Neural crest cell (in vitro differentiated cells): ENCODE measurements at regions not wholly inside any gene's neighbourhood (a gene's known extent, or its start where the extent isn't known, plus 50 kb on each side); places are given as distances from the start of the nearest gene placed in this dataset.

ENCODE experiments used
- DNase-seq: peaks from one replicate; pipeline ENCODE4 v3.0.0; 2021; ENCODE audit warnings: low read depth, mixed read lengths, low spot score
- H3K27ac Mint-ChIP-seq: one replicate; pipeline ENCODE4 v1.8.0; 2021; ENCODE audit warnings: mild to moderate bottlenecking, mixed read lengths; ENCODE audit not compliant: unreplicated experiment
- H3K27me3 Mint-ChIP-seq: 2 replicates; pipeline ENCODE4 v1.8.0; 2021; ENCODE audit warnings: low read depth, mild to moderate bottlenecking, mixed read lengths
- H3K36me3 Mint-ChIP-seq: 2 replicates; pipeline ENCODE4 v1.8.0; 2021; ENCODE audit warnings: low read depth, mild to moderate bottlenecking, mixed read lengths
- H3K4me1 Mint-ChIP-seq: 2 replicates; pipeline ENCODE4 v1.8.0; 2021; ENCODE audit warnings: mixed read lengths
- H3K4me3 Mint-ChIP-seq: one replicate; pipeline ENCODE4 v1.8.0; 2021; ENCODE audit warnings: mild to moderate bottlenecking, mixed read lengths
- H3K9me3 Mint-ChIP-seq: 2 replicates; pipeline ENCODE4 v1.8.0; 2021; ENCODE audit warnings: mixed read lengths
- TF ChIP-seq, protein P1 (sequence below): fragments of 200-600 bp; sonication (generic); conservative IDR thresholded peaks from 2 replicates; pipeline ENCODE4 v1.5.0; 2021; ENCODE audit warnings: antibody characterized with exemption, mild to moderate bottlenecking

DNA sequence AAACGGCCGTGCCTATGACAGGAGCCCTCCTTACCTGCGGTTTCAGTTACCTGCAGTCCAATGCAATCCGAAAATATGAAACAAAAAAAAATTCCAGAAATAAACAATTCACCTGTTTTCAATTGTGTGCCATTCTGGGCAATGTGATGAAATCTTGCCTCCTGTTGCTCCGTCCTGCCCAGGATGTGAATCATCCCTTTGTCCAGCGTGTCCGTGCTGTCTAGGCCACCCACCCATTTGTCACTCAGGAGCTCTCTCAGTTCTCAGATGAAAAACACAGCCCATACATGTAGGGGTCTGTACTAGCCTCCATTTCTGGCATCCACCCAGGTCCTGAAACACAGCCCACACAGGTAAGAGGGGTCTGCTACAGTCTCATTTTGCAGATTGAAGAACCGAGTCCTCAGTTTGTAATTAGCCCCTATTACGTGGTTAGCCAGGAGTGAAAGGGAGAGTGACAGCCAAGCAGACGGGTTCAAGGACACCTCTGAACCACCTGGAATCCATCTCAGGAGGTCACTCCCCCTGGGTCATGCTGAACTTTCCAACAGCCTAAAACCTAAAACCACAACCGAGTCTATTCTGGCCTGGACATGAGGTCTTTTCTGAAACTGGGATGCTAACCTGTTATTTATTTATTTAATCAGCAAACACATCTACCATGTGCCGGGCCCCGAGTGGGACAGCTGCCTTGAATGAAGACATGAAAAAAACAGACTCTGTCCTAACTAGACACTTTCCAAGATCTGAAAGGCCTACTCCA lies 317.2 kb downstream of the SHANK2 start:
- Mint-ChIP-seq H3K27me3 (no peaks in the 10 kb centered on the region), H3K36me3 (no peaks in the 10 kb centered on the region), H3K4me3 (no peak overlapping the region), H3K4me1 (peaks cover 3% of the 10 kb centered on the region), H3K9me3 (peaks cover 7% of the 10 kb centered on the region), H3K27ac (no peak overlapping the region)
- TF ChIP-seq, protein P1, sequence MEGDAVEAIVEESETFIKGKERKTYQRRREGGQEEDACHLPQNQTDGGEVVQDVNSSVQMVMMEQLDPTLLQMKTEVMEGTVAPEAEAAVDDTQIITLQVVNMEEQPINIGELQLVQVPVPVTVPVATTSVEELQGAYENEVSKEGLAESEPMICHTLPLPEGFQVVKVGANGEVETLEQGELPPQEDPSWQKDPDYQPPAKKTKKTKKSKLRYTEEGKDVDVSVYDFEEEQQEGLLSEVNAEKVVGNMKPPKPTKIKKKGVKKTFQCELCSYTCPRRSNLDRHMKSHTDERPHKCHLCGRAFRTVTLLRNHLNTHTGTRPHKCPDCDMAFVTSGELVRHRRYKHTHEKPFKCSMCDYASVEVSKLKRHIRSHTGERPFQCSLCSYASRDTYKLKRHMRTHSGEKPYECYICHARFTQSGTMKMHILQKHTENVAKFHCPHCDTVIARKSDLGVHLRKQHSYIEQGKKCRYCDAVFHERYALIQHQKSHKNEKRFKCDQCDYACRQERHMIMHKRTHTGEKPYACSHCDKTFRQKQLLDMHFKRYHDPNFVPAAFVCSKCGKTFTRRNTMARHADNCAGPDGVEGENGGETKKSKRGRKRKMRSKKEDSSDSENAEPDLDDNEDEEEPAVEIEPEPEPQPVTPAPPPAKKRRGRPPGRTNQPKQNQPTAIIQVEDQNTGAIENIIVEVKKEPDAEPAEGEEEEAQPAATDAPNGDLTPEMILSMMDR = no peak
- DNase-seq = no peak

DNA sequence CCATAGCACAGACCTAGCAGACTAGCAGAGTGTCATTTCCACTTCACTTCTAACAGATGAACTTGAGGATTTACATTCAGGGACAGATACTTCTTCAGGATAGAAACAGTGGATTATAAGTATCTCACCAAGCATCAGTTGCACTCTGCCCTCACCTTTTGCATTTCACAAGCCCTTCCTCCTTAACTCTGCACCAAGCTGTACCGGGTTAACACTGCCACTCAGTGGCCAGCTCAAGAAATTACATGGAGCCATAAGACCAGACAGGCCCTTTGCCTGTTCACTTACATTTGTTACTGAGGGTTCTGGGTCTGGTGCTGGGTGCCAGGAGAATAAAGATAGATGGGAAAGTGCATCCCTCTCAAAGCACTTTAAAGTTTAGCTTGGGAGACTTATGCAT lies 309.8 kb downstream of the SHANK2 start:
- Mint-ChIP-seq H3K27ac (no peak overlapping the region), H3K27me3 (peaks cover 3% of the 10 kb centered on the region), H3K36me3 (peaks cover 20% of the 10 kb centered on the region), H3K9me3 (peaks cover 30% of the 10 kb centered on the region), H3K4me1 (peaks cover 3% of the 10 kb centered on the region), H3K4me3 (no peak overlapping the region)
- peak; percentile 14 for DNase-seq
- TF ChIP-seq, protein P1 = peak; percentile 57

GRCh38 chr11:70944141-70944540 lies 308.2 kb downstream of the SHANK2 start:
- H3K9me3 Mint-ChIP-seq = peaks cover 26% of the 10 kb centered on the region
- H3K36me3 Mint-ChIP-seq = peaks cover 20% of the 10 kb centered on the region
- H3K4me1 Mint-ChIP-seq = no peaks in the 10 kb centered on the region
- TF ChIP-seq, protein P1 = no peak
- DNase-seq = no peak
- no peak overlapping the region for H3K4me3 Mint-ChIP-seq
- H3K27ac Mint-ChIP-seq = no peak overlapping the region
- H3K27me3 Mint-ChIP-seq = peaks cover 3% of the 10 kb centered on the region

GRCh38 chr11:70944636-70945035 lies 307.7 kb downstream of the SHANK2 start:
- no peak for DNase-seq
- TF ChIP-seq, protein P1 = peak; percentile 43
- Mint-ChIP-seq H3K27ac (no peak overlapping the region), H3K4me1 (no peaks in the 10 kb centered on the region), H3K4me3 (no peak overlapping the region), H3K9me3 (peaks cover 25% of the 10 kb centered on the region), H3K36me3 (peaks cover 20% of the 10 kb centered on the region), H3K27me3 (peaks cover 3% of the 10 kb centered on the region)

GRCh38 chr11:70948398-70948797 lies 304.0 kb downstream of the SHANK2 start:
- H3K4me1 Mint-ChIP-seq = no peaks in the 10 kb centered on the region
- H3K9me3 Mint-ChIP-seq = peaks cover 11% of the 10 kb centered on the region
- H3K27me3 Mint-ChIP-seq = peaks cover 3% of the 10 kb centered on the region
- H3K36me3 Mint-ChIP-seq = peaks cover 2% of the 10 kb centered on the region
- DNase-seq = no peak
- H3K4me3 Mint-ChIP-seq = no peak overlapping the region
- H3K27ac Mint-ChIP-seq = no peak overlapping the region
- TF ChIP-seq, protein P1 = no peak
